ENCODE measurements at regions not wholly inside any gene's neighbourhood (a gene's known extent, or its start where the extent isn't known, plus 50 kb on each side); places are given as distances from the start of the nearest gene placed in this dataset.

GRCh38 chr3:25165306-25165705 is 262.8 kb upstream of the RARB start:
- TF ChIP-seq CTCF (IDR thresholded peaks at IDR 0.05) (no peak), POLR2A (IDR thresholded peaks at IDR 0.05) (no peak)
